Activated T-cell treated with anti-CD3 and anti-CD28 coated beads for 48 hours (primary cell): ENCODE measurements at regions not wholly inside any gene's neighbourhood (a gene's known extent, or its start where the extent isn't known, plus 50 kb on each side); places are given as distances from the start of the nearest gene placed in this dataset.
"Not testable (repeated sequence)": the region's sequence is repeated elsewhere in the genome, so short reads cannot be mapped to it uniquely, and the experiment has no call there.

Experiments used
- DNase-seq: peaks from one replicate; pipeline ENCODE4 v3.0.0-alpha.2; 2020; ENCODE audit warnings: low read depth

- no peak for DNase-seq
Observed at GRCh38 chr13:27327633-27328032, 57.0 kb downstream of the RASL11A start.

GRCh38 chr13:27329210-27329609 lies 58.6 kb downstream of the RASL11A start:
- DNase-seq = no peak

- no peak for DNase-seq
Observed at GRCh38 chr13:27334774-27335435, 64.3 kb downstream of the RASL11A start.

- DNase-seq = no peak
Observed at GRCh38 chr13:27336014-27336673, 65.5 kb downstream of the RASL11A start.

GRCh38 chr13:27338207-27338606 lies 67.6 kb downstream of the RASL11A start:
- no peak for DNase-seq

- no peak for DNase-seq
Observed at GRCh38 chr13:27338816-27339215, 68.2 kb downstream of the RASL11A start.

GRCh38 chr13:27339299-27339698 lies 68.7 kb downstream of the RASL11A start:
- DNase-seq = peak; percentile 25

GRCh38 chr13:27341616-27342015 lies 71.0 kb downstream of the RASL11A start:
- DNase-seq = no peak

GRCh38 chr13:27347211-27347772 lies 76.7 kb downstream of the RASL11A start:
- DNase-seq = no peak

GRCh38 chr13:27348461-27348860 lies 76.0 kb upstream of the GTF3A start:
- no peak for DNase-seq

GRCh38 chr13:27349458-27349857 lies 75.0 kb upstream of the GTF3A start:
- no peak for DNase-seq

- not testable (repeated sequence) for DNase-seq
Observed at GRCh38 chr13:27350825-27351224, 73.6 kb upstream of the GTF3A start.

GRCh38 chr13:27352698-27353097 lies 71.7 kb upstream of the GTF3A start:
- no peak for DNase-seq

- peak; percentile 26 for DNase-seq
Observed at GRCh38 chr13:27353166-27353583, 71.2 kb upstream of the GTF3A start.

- no peak for DNase-seq
Observed at GRCh38 chr13:27353708-27354107, 70.7 kb upstream of the GTF3A start.

- no peak for DNase-seq
Observed at GRCh38 chr13:27354379-27354778, 70.0 kb upstream of the GTF3A start.

- no peak for DNase-seq
Observed at GRCh38 chr13:27355894-27356293, 68.5 kb upstream of the GTF3A start.

GRCh38 chr13:27358420-27358819 lies 66.0 kb upstream of the GTF3A start:
- no peak for DNase-seq

GRCh38 chr13:27359199-27359821 lies 65.1 kb upstream of the GTF3A start:
- peak; percentile 47 for DNase-seq

- no peak for DNase-seq
Observed at GRCh38 chr13:27360562-27360961, 63.9 kb upstream of the GTF3A start.

GRCh38 chr13:27362064-27362751 lies 62.2 kb upstream of the GTF3A start:
- peak; percentile 78 for DNase-seq

GRCh38 chr13:27363637-27364036 lies 60.8 kb upstream of the GTF3A start:
- not testable (repeated sequence) for DNase-seq
